Skeletal muscle tissue (tissue), 3 donors: ENCODE measurements at regions not wholly inside any gene's neighbourhood (a gene's known extent, or its start where the extent isn't known, plus 50 kb on each side); places are given as distances from the start of the nearest gene placed in this dataset.

Source experiments
- H3K27ac ChIP-seq: one replicate; pipeline ENCODE4 v1.7.0; 2013; ENCODE audit warnings: mild to moderate bottlenecking, low read depth, low read length, inconsistent platforms
- H3K27me3 ChIP-seq, 3 donors: one replicate each; pipeline ENCODE4 v1.7.0; 2013; ENCODE audit warnings: low read length in 3 of 3; ENCODE audit not compliant: control insufficient read depth in 3 of 3, insufficient read depth in 3 of 3
- H3K36me3 ChIP-seq, 3 donors: one replicate each; pipeline ENCODE4 v1.7.0; 2013; ENCODE audit warnings: low read length in 3 of 3; ENCODE audit not compliant: control insufficient read depth in 3 of 3, insufficient read depth in 3 of 3
- H3K4me1 ChIP-seq, 3 donors: one replicate each; pipeline ENCODE4 v1.7.0; 2013; ENCODE audit warnings: low read length in 3 of 3, mild to moderate bottlenecking in 3 of 3; ENCODE audit not compliant: control insufficient read depth in 3 of 3, insufficient read depth in 3 of 3
- H3K4me3 ChIP-seq, 3 donors: one replicate each; pipeline ENCODE4 v1.7.0; 2013; ENCODE audit warnings: low read length in 3 of 3
- H3K9ac ChIP-seq, 3 donors: one replicate each; pipeline ENCODE4 v1.7.0; 2013; ENCODE audit warnings: low read length in 3 of 3, mild to moderate bottlenecking in 3 of 3, moderate library complexity in 2 of 3, low read depth in 1 of 3
- H3K9me3 ChIP-seq, 3 donors: one replicate each; pipeline ENCODE4 v1.7.0; 2013; ENCODE audit warnings: low read length in 3 of 3; ENCODE audit not compliant: control insufficient read depth in 3 of 3
- donor health status: Osteomylitis.

DNA sequence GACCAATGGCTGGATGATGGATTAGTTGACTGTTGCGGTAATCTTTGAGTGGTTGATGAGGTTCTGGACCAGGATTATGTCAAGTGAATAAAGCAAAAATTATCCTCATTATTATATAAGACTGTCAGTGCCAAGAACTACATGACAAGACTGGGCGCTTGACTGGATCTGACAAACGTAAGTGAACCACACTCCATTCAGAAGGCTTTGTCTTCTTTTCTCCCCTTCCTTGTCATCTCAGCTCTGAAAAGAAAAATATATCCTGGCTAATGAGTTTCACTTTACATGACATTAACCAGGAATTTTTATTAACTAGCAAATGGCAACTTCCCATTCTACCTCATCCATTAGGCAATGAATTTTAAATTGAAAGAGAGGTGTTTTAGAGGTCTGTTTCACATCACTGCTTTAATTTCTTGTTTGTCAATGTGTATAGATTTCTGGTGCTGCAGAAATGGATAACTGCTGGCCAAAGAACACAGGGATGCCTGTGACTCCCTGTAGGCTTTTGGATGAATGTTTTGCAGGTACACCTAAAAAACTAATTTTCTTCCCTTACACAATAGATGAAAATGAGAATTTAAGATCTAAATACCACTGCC, 150.1 kb downstream of the ELOVL4 start:
- no peaks in the 10 kb centered on the region for H3K4me1 ChIP-seq
- H3K9ac ChIP-seq = no peak overlapping the region
- no peaks in the 10 kb centered on the region for H3K9me3 ChIP-seq
- no peak overlapping the region for H3K27ac ChIP-seq
- H3K27me3 ChIP-seq = no peaks in the 10 kb centered on the region
- no peak overlapping the region for H3K4me3 ChIP-seq
- H3K36me3 ChIP-seq = no peaks in the 10 kb centered on the region

- Histone ChIP-seq H3K27me3 (no peaks in the 10 kb centered on the region), H3K36me3 (no peaks in the 10 kb centered on the region), H3K27ac (no peak overlapping the region), H3K4me3 (no peak overlapping the region), H3K9me3 (no peaks in the 10 kb centered on the region), H3K4me1 (no peaks in the 10 kb centered on the region), H3K9ac (no peak overlapping the region)
Observed at GRCh38 chr6:79796197-79796596, 151.2 kb downstream of the ELOVL4 start.

GRCh38 chr6:79789896-79790295, 157.5 kb downstream of the ELOVL4 start:
- H3K9me3 ChIP-seq = no peaks in the 10 kb centered on the region
- H3K27me3 ChIP-seq = no peaks in the 10 kb centered on the region
- no peak overlapping the region for H3K9ac ChIP-seq
- no peak overlapping the region for H3K27ac ChIP-seq
- no peak overlapping the region for H3K4me3 ChIP-seq
- H3K4me1 ChIP-seq = no peaks in the 10 kb centered on the region
- no peaks in the 10 kb centered on the region for H3K36me3 ChIP-seq

DNA sequence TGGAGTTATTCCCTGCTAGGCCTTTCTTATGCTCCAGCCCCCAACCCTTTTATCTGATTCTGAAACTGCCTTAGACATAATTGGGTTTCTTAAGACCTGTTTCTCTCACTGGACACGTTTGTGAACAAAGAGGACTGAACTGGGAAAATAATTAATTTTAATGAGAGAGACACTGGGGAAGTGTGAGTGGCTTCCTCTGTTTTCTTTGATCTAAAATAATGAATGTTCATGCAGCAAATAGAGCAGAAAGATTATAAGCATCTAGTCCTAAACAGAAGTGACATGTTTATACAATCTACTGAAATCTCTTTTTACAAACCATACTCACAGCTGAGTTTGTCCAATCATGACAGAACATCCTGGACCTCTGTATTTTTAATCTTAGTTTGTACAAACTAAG, 157.6 kb downstream of the SH3BGRL2 start:
- no peaks in the 10 kb centered on the region for H3K4me1 ChIP-seq
- H3K27me3 ChIP-seq = no peaks in the 10 kb centered on the region
- no peaks in the 10 kb centered on the region for H3K9me3 ChIP-seq
- H3K27ac ChIP-seq = no peak overlapping the region
- no peaks in the 10 kb centered on the region for H3K36me3 ChIP-seq
- H3K4me3 ChIP-seq = no peak overlapping the region
- no peak overlapping the region for H3K9ac ChIP-seq

GRCh38 chr6:79787626-79788025, 156.5 kb downstream of the SH3BGRL2 start:
- no peak overlapping the region for H3K4me3 ChIP-seq
- H3K27ac ChIP-seq = no peak overlapping the region
- H3K27me3 ChIP-seq = no peaks in the 10 kb centered on the region
- H3K9ac ChIP-seq = no peak overlapping the region
- H3K9me3 ChIP-seq = no peaks in the 10 kb centered on the region
- H3K4me1 ChIP-seq = no peaks in the 10 kb centered on the region
- H3K36me3 ChIP-seq = no peaks in the 10 kb centered on the region

DNA sequence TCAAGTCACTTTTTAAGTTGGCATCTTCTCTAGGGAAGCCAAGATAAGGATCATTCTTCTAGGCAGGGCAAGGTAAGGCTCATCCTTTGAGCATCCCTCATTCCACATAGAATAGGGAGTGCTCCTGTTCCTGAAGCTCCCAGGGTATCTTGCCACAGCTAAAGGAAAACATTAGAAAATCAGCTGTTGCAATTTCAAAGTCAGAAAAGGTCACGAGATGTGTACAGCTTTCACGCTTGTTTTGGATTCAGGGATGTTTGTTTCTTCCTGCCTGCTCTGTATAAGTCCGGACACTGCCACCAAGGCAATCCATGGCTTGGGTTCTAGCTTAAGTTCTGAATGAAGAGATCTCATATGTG, 153.2 kb downstream of the SH3BGRL2 start:
- Histone ChIP-seq H3K9ac (no peak overlapping the region), H3K4me3 (no peak overlapping the region), H3K27me3 (no peaks in the 10 kb centered on the region), H3K4me1 (no peaks in the 10 kb centered on the region), H3K27ac (no peak overlapping the region), H3K36me3 (no peaks in the 10 kb centered on the region), H3K9me3 (no peaks in the 10 kb centered on the region)

GRCh38 chr6:79783670-79784394, 152.7 kb downstream of the SH3BGRL2 start:
- H3K36me3 ChIP-seq = no peaks in the 10 kb centered on the region
- H3K27ac ChIP-seq = no peak overlapping the region
- H3K4me3 ChIP-seq = no peak overlapping the region
- no peak overlapping the region for H3K9ac ChIP-seq
- no peaks in the 10 kb centered on the region for H3K27me3 ChIP-seq
- no peaks in the 10 kb centered on the region for H3K4me1 ChIP-seq
- no peaks in the 10 kb centered on the region for H3K9me3 ChIP-seq

DNA sequence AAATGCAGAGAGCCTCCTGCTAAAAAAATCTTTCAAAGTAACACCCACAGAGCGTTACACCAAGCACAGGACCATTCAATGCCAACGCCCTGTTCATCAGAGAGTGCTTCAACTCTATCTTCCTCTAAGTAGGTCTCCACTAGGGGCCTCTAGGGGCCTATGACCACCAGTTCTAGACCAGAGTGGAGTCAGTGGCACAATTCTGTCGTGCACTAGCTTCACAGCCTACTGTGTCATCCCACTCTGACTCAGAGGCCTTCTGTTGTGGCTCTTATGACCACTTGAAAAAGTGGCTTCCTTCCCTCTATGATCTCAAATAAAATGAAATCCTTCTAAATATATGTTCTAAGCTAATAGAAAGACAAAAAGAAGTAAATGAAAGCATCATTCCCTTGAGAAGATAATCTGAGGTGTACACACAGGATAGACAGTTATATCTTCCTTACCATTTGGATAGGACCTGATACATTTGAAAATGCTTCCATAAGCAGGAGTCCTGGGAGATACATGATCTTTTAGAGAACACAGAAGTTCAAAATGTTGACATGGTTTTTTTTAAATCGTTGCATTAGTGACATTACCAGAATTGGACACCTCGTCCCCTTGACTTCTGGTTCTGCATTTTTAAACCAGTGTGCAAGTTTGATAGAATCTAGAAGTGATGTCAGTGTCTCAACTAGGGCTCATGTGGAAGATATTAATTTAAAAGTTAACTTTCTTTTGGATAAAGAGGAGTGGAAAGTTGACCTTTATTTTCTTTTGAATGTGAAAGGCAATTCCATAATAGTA, 151.9 kb downstream of the SH3BGRL2 start:
- Histone ChIP-seq H3K9ac (no peak overlapping the region), H3K9me3 (no peaks in the 10 kb centered on the region), H3K27ac (no peak overlapping the region), H3K27me3 (no peaks in the 10 kb centered on the region), H3K4me1 (peaks cover 0 to 3% (median 0%) of the 10 kb centered on the region in 3 donors), H3K4me3 (no peak overlapping the region), H3K36me3 (no peaks in the 10 kb centered on the region)

DNA sequence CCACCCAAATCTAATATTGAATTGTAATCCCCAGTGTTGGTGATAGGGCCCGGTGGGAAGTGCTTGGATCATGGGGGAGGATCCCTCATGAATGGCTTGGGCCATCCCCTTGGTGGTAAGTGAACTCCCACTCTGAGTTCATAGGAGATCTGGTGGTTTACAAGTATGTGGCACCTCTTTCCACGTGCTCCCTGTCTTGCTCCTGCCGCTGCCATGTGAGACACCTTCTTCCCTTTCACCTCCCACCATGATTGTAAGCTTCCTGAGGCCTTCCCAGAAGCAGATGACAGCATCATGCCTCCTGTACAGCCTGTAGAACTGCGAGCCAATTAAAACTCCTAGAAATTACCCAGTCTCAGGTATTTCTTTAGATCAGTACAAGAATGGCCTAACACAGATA, 150.8 kb downstream of the SH3BGRL2 start:
- Histone ChIP-seq H3K9me3 (no peaks in the 10 kb centered on the region), H3K9ac (no peak overlapping the region), H3K4me1 (peaks cover 0 to 3% (median 0%) of the 10 kb centered on the region in 3 donors), H3K27ac (no peak overlapping the region), H3K27me3 (no peaks in the 10 kb centered on the region), H3K36me3 (no peaks in the 10 kb centered on the region), H3K4me3 (no peak overlapping the region)

GRCh38 chr6:79780881-79781280, 149.8 kb downstream of the SH3BGRL2 start:
- Histone ChIP-seq H3K36me3 (no peaks in the 10 kb centered on the region), H3K27me3 (no peaks in the 10 kb centered on the region), H3K9ac (no peak overlapping the region), H3K9me3 (no peaks in the 10 kb centered on the region), H3K4me1 (peaks cover 0 to 3% (median 0%) of the 10 kb centered on the region in 3 donors), H3K27ac (no peak overlapping the region), H3K4me3 (no peak overlapping the region)
